CMK (cell line): ENCODE measurements at regions not wholly inside any gene's neighbourhood (a gene's known extent, or its start where the extent isn't known, plus 50 kb on each side); places are given as distances from the start of the nearest gene placed in this dataset.

Source experiments
- DNase-seq: peaks from one replicate; pipeline ENCODE4 v3.0.0-alpha.2; 2010; ENCODE audit warnings: low read depth

GRCh38 chr21:32184065-32184464 lies 94.8 kb downstream of the MIS18A start:
- DNase-seq: no peak

- no peak for DNase-seq
Measured at GRCh38 chr21:32183396-32183795, 95.5 kb downstream of the MIS18A start.

GRCh38 chr21:32182449-32182848 lies 96.4 kb downstream of the MIS18A start:
- no peak for DNase-seq

- DNase-seq: no peak
Measured at GRCh38 chr21:32181457-32181856, 97.4 kb downstream of the MIS18A start.

- DNase-seq: no peak
Measured at GRCh38 chr21:32174819-32175218, 104.0 kb downstream of the MIS18A start.

GRCh38 chr21:32173121-32173724 lies 105.6 kb downstream of the MIS18A start:
- DNase-seq: no peak

- no peak for DNase-seq
Measured at GRCh38 chr21:32172106-32172505, 106.7 kb downstream of the MIS18A start.

- DNase-seq: no peak
Measured at GRCh38 chr21:32167513-32167912, 111.3 kb downstream of the MIS18A start.

- no peak for DNase-seq
Measured at GRCh38 chr21:32163386-32163785, 115.5 kb downstream of the MIS18A start.

GRCh38 chr21:32162727-32163320 lies 116.0 kb downstream of the MIS18A start:
- DNase-seq: no peak

- DNase-seq: no peak
Measured at GRCh38 chr21:32155226-32155625, 123.6 kb downstream of the MIS18A start.

GRCh38 chr21:32147041-32147440 lies 131.8 kb downstream of the MIS18A start:
- DNase-seq: no peak

- DNase-seq: no peak
Measured at GRCh38 chr21:32144851-32145250, 134.0 kb downstream of the MIS18A start.

GRCh38 chr21:32143241-32143939 lies 135.5 kb downstream of the MIS18A start:
- no peak for DNase-seq

GRCh38 chr21:32141318-32141633 lies 137.6 kb downstream of the MIS18A start:
- DNase-seq: no peak

GRCh38 chr21:32140604-32141317 lies 138.1 kb downstream of the MIS18A start:
- no peak for DNase-seq

- no peak for DNase-seq
Measured at GRCh38 chr21:32140151-32140550, 138.7 kb downstream of the MIS18A start.

GRCh38 chr21:32138658-32139057 lies 140.2 kb downstream of the MIS18A start:
- no peak for DNase-seq

- DNase-seq: no peak
Measured at GRCh38 chr21:32137931-32138330, 140.9 kb downstream of the MIS18A start.

- DNase-seq: no peak
Measured at GRCh38 chr21:32137266-32137665, 141.6 kb downstream of the MIS18A start.

GRCh38 chr21:32136546-32136945 lies 142.3 kb downstream of the MIS18A start:
- DNase-seq: no peak

GRCh38 chr21:32135401-32136363 lies 143.2 kb downstream of the MIS18A start:
- no peak for DNase-seq
